SU-DHL-6 (cell line): ENCODE measurements at regions not wholly inside any gene's neighbourhood (a gene's known extent, or its start where the extent isn't known, plus 50 kb on each side); places are given as distances from the start of the nearest gene placed in this dataset.
"Not testable (repeated sequence)": the region's sequence is repeated elsewhere in the genome, so short reads cannot be mapped to it uniquely, and the experiment has no call there.

Experiments used
- H2AFZ ChIP-seq: fragments of 200-600 bp; sonication (generic); 2 replicates; pipeline ENCODE4 v1.6.1; 2014; ENCODE audit warnings: low read depth, mild to moderate bottlenecking, moderate library complexity, mixed read lengths, antibody characterized with exemption, low read length; ENCODE audit not compliant: severe bottlenecking
- H3F3A ChIP-seq: fragments of 200-600 bp; shearing (Covaris generic); 2 replicates; pipeline ENCODE4 v1.6.0; 2016; ENCODE audit warnings: antibody characterized with exemption, mild to moderate bottlenecking; ENCODE audit not compliant: insufficient read depth
- H3K27ac ChIP-seq: fragments of 200-600 bp; sonication (generic); 2 replicates; pipeline ENCODE4 v1.5.1; 2016; ENCODE audit warnings: low read depth, mild to moderate bottlenecking, low read length, moderate library complexity, mixed read lengths
- H3K27me3 ChIP-seq: fragments of 200-600 bp; sonication (generic), shearing (Covaris generic); 2 replicates; pipeline ENCODE4 v1.6.0; 2014; ENCODE audit warnings: mild to moderate bottlenecking, low read length
- H3K36me3 ChIP-seq: fragments of 200-600 bp; sonication (generic); 2 replicates; pipeline ENCODE4 v1.6.1; 2014; ENCODE audit warnings: mild to moderate bottlenecking, low read length, mixed read lengths
- H3K4me2 ChIP-seq: fragments of 300-600, 200-600 bp; shearing (Covaris generic), sonication (generic); 2 replicates; pipeline ENCODE4 v1.6.0; 2014; ENCODE audit warnings: low read length, low read depth, mild to moderate bottlenecking; ENCODE audit not compliant: poor library complexity, severe bottlenecking
- H3K4me3 ChIP-seq: fragments of 200-600 bp; sonication (generic); 2 replicates; pipeline ENCODE4 v1.5.1; 2014; ENCODE audit warnings: antibody characterized with exemption, low read length, mild to moderate bottlenecking, mixed read lengths; ENCODE audit not compliant: insufficient read depth, poor library complexity, severe bottlenecking
- H3K79me2 ChIP-seq: fragments of 200-600 bp; sonication (generic); 2 replicates; pipeline ENCODE4 v1.6.1; 2014; ENCODE audit warnings: mild to moderate bottlenecking, low read length, moderate library complexity; ENCODE audit not compliant: insufficient read depth
- H3K9ac ChIP-seq: fragments of 200-600 bp; sonication (generic); 2 replicates; pipeline ENCODE4 v1.7.0; 2014; ENCODE audit warnings: mild to moderate bottlenecking, low read length
- H3K9me2 ChIP-seq: fragments of 200-600 bp; sonication (generic); replicated peaks from 2 replicates; pipeline ENCODE4 v1.6.1; 2014; ENCODE audit warnings: low read length; ENCODE audit not compliant: insufficient read depth
- H3K9me3 ChIP-seq: fragments of 200-600 bp; sonication (generic); 2 replicates; pipeline ENCODE4 v1.6.1; 2014; ENCODE audit warnings: low read length, mixed read lengths; ENCODE audit not compliant: insufficient read depth
- H4K20me1 ChIP-seq: fragments of 200-600 bp; sonication (generic); 2 replicates; pipeline ENCODE4 v1.6.1; 2014; ENCODE audit warnings: low read depth, mild to moderate bottlenecking, antibody characterized with exemption, low read length, moderate library complexity, mixed read lengths
- EZH2phosphoT487 ChIP-seq: fragments of 200-600 bp; sonication (generic), shearing (Covaris generic); conservative IDR thresholded peaks from 2 replicates; pipeline ENCODE4 v1.6.1; 2018; ENCODE audit warnings: mild to moderate bottlenecking, antibody characterized with exemption, low read length, moderate library complexity, mixed read lengths
- TF ChIP-seq, protein P1 (sequence below): fragments of 200-600 bp; sonication (generic); IDR thresholded peaks from one replicate; pipeline ENCODE4 v1.5.1; 2017; ENCODE audit warnings: antibody characterized with exemption, mild to moderate bottlenecking, low read length, moderate library complexity; ENCODE audit not compliant: insufficient read depth, poor library complexity, severe bottlenecking

DNA sequence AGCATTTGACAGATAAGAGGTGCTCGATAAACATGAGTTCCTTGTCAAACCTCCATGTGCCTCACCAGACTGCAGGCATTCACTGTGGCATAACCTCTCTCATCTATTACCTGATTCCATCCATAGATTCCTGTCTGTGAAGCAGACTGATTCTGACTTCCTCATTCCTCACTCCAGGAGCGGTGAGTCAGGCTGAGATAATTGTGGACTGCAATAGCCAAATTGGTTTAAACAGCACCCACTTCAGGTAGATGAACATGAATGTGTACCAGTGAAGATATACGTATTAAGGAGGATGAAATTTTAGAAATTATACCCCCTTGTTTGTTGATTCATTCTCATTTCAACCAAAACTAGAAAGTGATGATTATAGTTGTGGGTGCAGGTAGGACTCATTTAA lies 391.2 kb downstream of the HINT1 start:
- Histone ChIP-seq H3K27ac (no peak overlapping the region), H2AFZ (no peak overlapping the region), H3K36me3 (no peaks in the 10 kb centered on the region), H3K79me2 (no peaks in the 10 kb centered on the region), H3F3A (no peaks in the 10 kb centered on the region), H3K9ac (no peak overlapping the region), H3K27me3 (no peaks in the 10 kb centered on the region), H3K4me3 (no peak overlapping the region), H4K20me1 (no peaks in the 10 kb centered on the region), H3K4me2 (no peak overlapping the region), H3K9me3 (no peaks in the 10 kb centered on the region), H3K9me2 (no peaks in the 10 kb centered on the region)
- TF ChIP-seq EZH2phosphoT487: no peak
- TF ChIP-seq, protein P1, sequence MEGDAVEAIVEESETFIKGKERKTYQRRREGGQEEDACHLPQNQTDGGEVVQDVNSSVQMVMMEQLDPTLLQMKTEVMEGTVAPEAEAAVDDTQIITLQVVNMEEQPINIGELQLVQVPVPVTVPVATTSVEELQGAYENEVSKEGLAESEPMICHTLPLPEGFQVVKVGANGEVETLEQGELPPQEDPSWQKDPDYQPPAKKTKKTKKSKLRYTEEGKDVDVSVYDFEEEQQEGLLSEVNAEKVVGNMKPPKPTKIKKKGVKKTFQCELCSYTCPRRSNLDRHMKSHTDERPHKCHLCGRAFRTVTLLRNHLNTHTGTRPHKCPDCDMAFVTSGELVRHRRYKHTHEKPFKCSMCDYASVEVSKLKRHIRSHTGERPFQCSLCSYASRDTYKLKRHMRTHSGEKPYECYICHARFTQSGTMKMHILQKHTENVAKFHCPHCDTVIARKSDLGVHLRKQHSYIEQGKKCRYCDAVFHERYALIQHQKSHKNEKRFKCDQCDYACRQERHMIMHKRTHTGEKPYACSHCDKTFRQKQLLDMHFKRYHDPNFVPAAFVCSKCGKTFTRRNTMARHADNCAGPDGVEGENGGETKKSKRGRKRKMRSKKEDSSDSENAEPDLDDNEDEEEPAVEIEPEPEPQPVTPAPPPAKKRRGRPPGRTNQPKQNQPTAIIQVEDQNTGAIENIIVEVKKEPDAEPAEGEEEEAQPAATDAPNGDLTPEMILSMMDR: no peak

DNA sequence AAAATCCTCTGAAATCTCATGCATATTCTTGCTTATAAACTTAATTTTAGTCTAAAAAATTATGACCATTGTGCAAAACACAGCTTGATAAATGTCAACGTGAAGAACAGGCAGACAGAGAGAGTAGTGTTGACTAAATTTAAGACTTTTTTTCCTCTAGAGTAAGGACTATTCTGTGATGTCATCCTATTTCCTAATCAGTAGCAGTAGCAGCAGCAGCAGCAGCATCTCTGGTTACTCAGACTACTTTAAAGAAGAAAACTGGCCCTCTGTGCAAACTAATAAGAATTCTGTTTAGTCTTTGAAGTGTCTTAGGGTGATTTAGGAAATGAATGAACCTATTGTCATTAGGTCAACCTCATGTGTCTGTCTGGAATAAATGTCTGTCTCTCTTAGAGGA lies 403.0 kb downstream of the HINT1 start:
- Histone ChIP-seq H3K79me2 (no peaks in the 10 kb centered on the region), H3K27me3 (no peaks in the 10 kb centered on the region), H3F3A (no peaks in the 10 kb centered on the region), H3K9me3 (no peaks in the 10 kb centered on the region), H3K36me3 (no peaks in the 10 kb centered on the region), H2AFZ (no peak overlapping the region), H3K4me3 (no peak overlapping the region), H4K20me1 (no peaks in the 10 kb centered on the region), H3K27ac (no peak overlapping the region), H3K9ac (no peak overlapping the region), H3K4me2 (no peak overlapping the region), H3K9me2 (no peaks in the 10 kb centered on the region)
- TF ChIP-seq, protein P1: no peak
- no peak for TF ChIP-seq EZH2phosphoT487

DNA sequence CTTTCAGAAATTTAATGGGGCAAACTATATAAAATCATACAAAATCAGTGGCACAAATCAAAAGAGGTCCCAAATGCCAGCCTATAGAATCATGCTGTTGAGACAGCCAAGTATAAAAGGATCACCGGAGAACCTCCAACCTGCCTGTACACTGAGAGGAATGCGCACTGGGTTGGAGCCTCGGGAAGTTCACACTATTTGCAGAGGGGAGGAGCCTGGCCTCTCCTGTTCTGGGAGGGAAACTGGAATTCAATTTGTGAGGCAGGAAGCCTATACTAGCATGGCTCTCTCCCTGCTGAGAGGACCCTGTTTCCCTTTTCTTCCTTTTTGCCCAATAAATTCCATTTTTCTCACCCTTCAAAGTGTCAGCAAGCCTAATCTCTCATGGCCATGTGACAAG lies 406.0 kb downstream of the HINT1 start:
- Histone ChIP-seq H3K9ac (no peak overlapping the region), H3K79me2 (no peaks in the 10 kb centered on the region), H3K27me3 (no peaks in the 10 kb centered on the region), H2AFZ (no peak overlapping the region), H3K9me3 (no peaks in the 10 kb centered on the region), H3K27ac (no peak overlapping the region), H3K4me2 (no peak overlapping the region), H4K20me1 (no peaks in the 10 kb centered on the region), H3K4me3 (no peak overlapping the region), H3K9me2 (no peaks in the 10 kb centered on the region), H3F3A (no peaks in the 10 kb centered on the region), H3K36me3 (no peaks in the 10 kb centered on the region)
- TF ChIP-seq, protein P1: no peak
- TF ChIP-seq EZH2phosphoT487: no peak

DNA sequence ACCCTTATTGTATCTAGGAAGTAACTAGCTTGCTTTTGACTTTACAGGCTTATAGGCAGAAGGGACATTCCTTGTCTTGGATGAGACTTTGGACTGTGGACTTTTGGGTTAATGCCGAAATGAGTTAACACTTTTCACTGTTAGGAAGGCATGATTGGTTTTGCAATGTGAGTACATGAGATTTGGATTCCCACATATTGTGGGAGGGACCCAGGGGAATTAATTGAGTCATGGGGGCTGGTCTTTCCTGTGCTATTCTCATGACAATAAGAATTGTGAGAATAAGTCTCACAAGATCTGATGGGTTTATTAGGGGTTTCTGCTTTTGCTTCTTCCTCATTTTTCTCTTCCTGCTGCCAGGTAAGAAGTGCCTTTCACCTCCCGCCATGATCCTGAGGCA lies 417.5 kb downstream of the HINT1 start:
- Histone ChIP-seq H3K9me3 (no peaks in the 10 kb centered on the region), H3K27me3 (no peaks in the 10 kb centered on the region), H3K4me2 (no peak overlapping the region), H2AFZ (no peak overlapping the region), H3K9ac (no peak overlapping the region), H3K36me3 (no peaks in the 10 kb centered on the region), H3K27ac (no peak overlapping the region), H3K79me2 (no peaks in the 10 kb centered on the region), H3K4me3 (no peak overlapping the region), H3F3A (no peaks in the 10 kb centered on the region), H4K20me1 (no peaks in the 10 kb centered on the region), H3K9me2 (no peaks in the 10 kb centered on the region)
- TF ChIP-seq, protein P1: no peak
- no peak for TF ChIP-seq EZH2phosphoT487

DNA sequence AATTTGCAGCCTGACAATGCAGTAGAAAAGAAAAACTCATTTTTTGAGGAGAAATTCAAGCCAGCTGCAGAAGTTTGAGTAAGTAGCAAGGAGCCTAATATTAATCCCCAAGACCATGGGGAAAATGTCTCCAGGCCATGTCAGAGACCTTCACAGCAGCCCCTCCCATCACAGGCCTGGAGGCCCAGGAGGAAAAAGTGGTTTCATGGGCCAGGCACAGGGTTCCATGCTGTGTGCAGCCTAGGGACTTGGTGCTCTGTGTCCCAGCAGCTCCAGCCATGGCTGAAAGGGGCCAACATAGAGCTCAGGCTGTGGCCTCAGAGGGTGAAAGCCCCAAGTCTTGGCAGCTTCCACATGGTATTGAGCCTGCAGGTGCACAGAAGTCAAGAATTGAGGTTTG lies 418.4 kb downstream of the HINT1 start:
- H3K27me3 ChIP-seq, H4K20me1 ChIP-seq, H3K9ac ChIP-seq, H3K79me2 ChIP-seq, H3K36me3 ChIP-seq, H3K4me2 ChIP-seq, H3K9me2 ChIP-seq, H3K27ac ChIP-seq, H3K4me3 ChIP-seq, H3K9me3 ChIP-seq, H3F3A ChIP-seq, H2AFZ ChIP-seq: not testable (repeated sequence)
